Endothelial cell of umbilical vein (primary cell): ENCODE measurements at regions not wholly inside any gene's neighbourhood (a gene's known extent, or its start where the extent isn't known, plus 50 kb on each side); places are given as distances from the start of the nearest gene placed in this dataset.

Experiments used
- BruUV-seq: library from RNA; stranded (reverse); fragments of 400-500 nt; replicated peaks from 2 replicates; lab custom pipeline; 2021; lab: Mats Ljungman, UMichigan
- CTCF ChIA-PET: fragments of 300-600, 350-600 bp; sonication (Branson Sonifier 250); formaldehyde crosslinking; loops from one replicate; lab custom pipeline; 2021; ENCODE audit warnings: antibody characterized with exemption, inconsistent platforms; lab: Charles Lee
- POLR2A ChIA-PET: fragments of 300-600, 350-600 bp; sonication (Branson Sonifier 250); formaldehyde crosslinking; loops from one replicate; lab custom pipeline; 2021; ENCODE audit warnings: antibody characterized with exemption, inconsistent platforms; lab: Charles Lee
- DNase-seq: peaks from one replicate; pipeline ENCODE4 v3.0.0-alpha.2; 2011; ENCODE audit warnings: low read depth, low spot score
- FAIRE-seq: peaks from 2 replicates; lab custom pipeline; 2011; peaks lifted over from hg19 to GRCh38; lab: Jason Lieb, UNC
- H2AFZ ChIP-seq: 2 replicates; pipeline ENCODE4 v1.6.0; 2012; ENCODE audit warnings: low read depth, low read length, control low read depth, inconsistent platforms
- H3K27ac ChIP-seq: 2 replicates; pipeline ENCODE4 v1.5.1; 2011; ENCODE audit warnings: low read depth, mild to moderate bottlenecking, control low read depth, low read length, moderate library complexity; ENCODE audit not compliant: insufficient read depth
- H3K27me3 ChIP-seq, 2 experiments: 2 replicates each; pipeline versions ENCODE4 v1.6.0 to v1.6.1; 2011; ENCODE audit warnings: low read length in 2 of 2, mixed read lengths in 1 of 2; ENCODE audit not compliant: control insufficient read depth in 2 of 2, insufficient read depth in 2 of 2
- H3K36me3 ChIP-seq, 2 experiments: 2 replicates in 1 of 2; 3 replicates in 1 of 2; pipeline ENCODE4 v1.5.1; 2011; ENCODE audit warnings: low read length in 2 of 2, mild to moderate bottlenecking in 1 of 2, moderate library complexity in 1 of 2; ENCODE audit not compliant: control insufficient read depth in 2 of 2, insufficient read depth in 2 of 2; ENCODE audit errors: extremely low read depth in 1 of 2
- H3K4me1 ChIP-seq: 3 replicates; pipeline ENCODE4 v1.5.1; 2011; ENCODE audit warnings: mild to moderate bottlenecking, low read length; ENCODE audit not compliant: control insufficient read depth, insufficient read depth; ENCODE audit errors: extremely low read depth
- H3K4me2 ChIP-seq: 2 replicates; pipeline ENCODE4 v1.6.1; 2011; ENCODE audit warnings: low read length, control low read depth, mixed read lengths; ENCODE audit not compliant: insufficient read depth
- H3K4me3 ChIP-seq, 3 experiments: fragments of 200-600 bp in 1 of 3; sonication (generic), shearing (Covaris generic) in 1 of 3; replicated peaks in 1 of 3; 2 replicates each; pipeline ENCODE4 v1.5.1; 2011 to 2016; ENCODE audit warnings: control low read depth in 3 of 3, low read length in 3 of 3, mild to moderate bottlenecking in 2 of 3, inconsistent platforms in 1 of 3, low read depth in 1 of 3, moderate library complexity in 1 of 3; ENCODE audit not compliant: insufficient read depth in 1 of 3
- H3K79me2 ChIP-seq: 2 replicates; pipeline ENCODE4 v1.6.0; 2012; ENCODE audit warnings: low read length, inconsistent platforms; ENCODE audit not compliant: control insufficient read depth, insufficient read depth
- H3K9ac ChIP-seq: replicated peaks from 2 replicates; pipeline ENCODE3; 2011; ENCODE audit warnings: low read length, control low read depth; ENCODE audit not compliant: insufficient read depth; ENCODE audit errors: extremely low read depth
- H3K9me1 ChIP-seq: replicated peaks from 3 replicates; pipeline ENCODE4 v1.6.0; 2011; ENCODE audit warnings: mild to moderate bottlenecking, low read length; ENCODE audit not compliant: control insufficient read depth, insufficient read depth; ENCODE audit errors: extremely low read depth
- H3K9me3 ChIP-seq: replicated peaks from 2 replicates; pipeline ENCODE4 v1.5.1; 2012; ENCODE audit warnings: low read length, inconsistent platforms; ENCODE audit not compliant: control insufficient read depth, insufficient read depth
- H4K20me1 ChIP-seq: replicated peaks from 2 replicates; pipeline ENCODE3; 2011; ENCODE audit warnings: mild to moderate bottlenecking, low read length; ENCODE audit not compliant: control insufficient read depth, insufficient read depth; ENCODE audit errors: extremely low read depth
- CTCF ChIP-seq, 2 donors: IDR thresholded peaks; 1 replicate in 1 of 2; 2 replicates in 1 of 2; pipeline ENCODE4 v1.5.1; 2011; ENCODE audit warnings: low read length in 2 of 2, mild to moderate bottlenecking in 2 of 2, moderate library complexity in 2 of 2, control low read depth in 1 of 2, inconsistent platforms in 1 of 2, low read depth in 1 of 2; ENCODE audit not compliant: insufficient read depth in 1 of 2; ENCODE audit errors: extremely low read depth in 1 of 2
- EZH2 ChIP-seq: IDR thresholded peaks from 2 replicates; pipeline ENCODE4 v1.6.1; 2012; ENCODE audit warnings: borderline replicate concordance, low read depth, mild to moderate bottlenecking, moderate library complexity, low read length, inconsistent platforms; ENCODE audit not compliant: severe bottlenecking
- FOS ChIP-seq: IDR thresholded peaks from 2 replicates; pipeline ENCODE4 v1.6.1; 2011; ENCODE audit warnings: mild to moderate bottlenecking, low read length, moderate library complexity, borderline replicate concordance; ENCODE audit not compliant: insufficient read depth
- GATA2 ChIP-seq: IDR thresholded peaks from 2 replicates; pipeline ENCODE4 v1.7.0; 2011; ENCODE audit warnings: low read depth, mild to moderate bottlenecking, moderate library complexity, mixed read lengths, low read length; ENCODE audit not compliant: insufficient read length, insufficient read depth
- JUN ChIP-seq: IDR thresholded peaks from 2 replicates; pipeline ENCODE4 v1.6.1; 2011; ENCODE audit warnings: borderline replicate concordance, low read depth; ENCODE audit not compliant: insufficient read length, insufficient read depth
- MAX ChIP-seq: IDR thresholded peaks from 2 replicates; pipeline ENCODE4 v1.6.1; 2011; ENCODE audit not compliant: insufficient read depth, insufficient read length
- MYC ChIP-seq: IDR thresholded peaks from one replicate; pipeline ENCODE4 v1.6.1; 2011; ENCODE audit warnings: mild to moderate bottlenecking, low read depth, low read length
- POLR2A ChIP-seq: IDR thresholded peaks from 2 replicates; pipeline ENCODE4 v1.6.1; 2012; ENCODE audit warnings: low read depth, mild to moderate bottlenecking, control low read depth, low read length
- POLR2AphosphoS5 ChIP-seq: IDR thresholded peaks from 2 replicates; pipeline ENCODE4 v1.6.1; 2012; ENCODE audit warnings: low read depth, mild to moderate bottlenecking, control low read depth, low read length, moderate library complexity; ENCODE audit not compliant: insufficient read depth
- dilution Hi-C: fragments of 300-500 bp; cut with MboI; formaldehyde crosslinking; loops from one replicate; pipeline ENCODE4 v1.15.0; 2019; ENCODE audit warnings: low sequenced_read_pairs; ENCODE audit not compliant: extremely low pct_ligation_motif_present
- intact Hi-C: fragments of 100-400 bp; cut with micrococcal nuclease; formaldehyde crosslinking; loops from one replicate; pipeline ENCODE4 v1.10.0; 2022

GRCh38 chr2:208999911-209000310 lies 423.9 kb upstream of the MAP2 start:
- no peaks in the 10 kb centered on the region for H3K36me3 ChIP-seq
- H3K27me3 ChIP-seq, result no peaks in the 10 kb centered on the region
- H3K9me1 ChIP-seq, result no peaks in the 10 kb centered on the region
- H3K79me2 ChIP-seq, result no peaks in the 10 kb centered on the region
- intact Hi-C loops, result no loop called here
- no peak overlapping the region for H3K4me3 ChIP-seq
- no peaks in the 10 kb centered on the region for H3K4me1 ChIP-seq
- no peaks in the 10 kb centered on the region for H3K9me3 ChIP-seq
- ChIA-PET POLR2A (no interaction called here), CTCF (no interaction called here)
- H3K4me2 ChIP-seq, result no peak overlapping the region
- no peak overlapping the region for H3K27ac ChIP-seq
- no peaks in the 10 kb centered on the region for H4K20me1 ChIP-seq
- no peak for TF ChIP-seq GATA2
- no peak for TF ChIP-seq JUN
- TF ChIP-seq POLR2AphosphoS5, result no peak
- no peak for TF ChIP-seq CTCF (IDR thresholded peaks at IDR 0.05; ENCODE audit: extremely low read depth in 1 of 2, insufficient read depth in 1 of 2, low read depth in 1 of 2, low read length in 2 of 2)
- no peak for TF ChIP-seq FOS
- TF ChIP-seq MYC, result no peak
- no peak for TF ChIP-seq POLR2A
- no peak for TF ChIP-seq EZH2
- TF ChIP-seq MAX, result no peak
- FAIRE-seq (no peak), DNase-seq (no peak)
- no TSS peak for BruUV-seq
- no peak overlapping the region for H3K9ac ChIP-seq
- dilution Hi-C loops, result no loop called here
- no peak overlapping the region for H2AFZ ChIP-seq
